ENCODE measurements at regions not wholly inside any gene's neighbourhood (a gene's known extent, or its start where the extent isn't known, plus 50 kb on each side); places are given as distances from the start of the nearest gene placed in this dataset.

GRCh38 chr3:178472941-178473340 is 63.3 kb upstream of the KCNMB2 start:
- no peak overlapping the region for H3K27ac ChIP-seq
- ChIA-PET POLR2A (ENCODE audit: low non-redundant PET) (no interaction called here), CTCF (no interaction called here)
- no peak for DNase-seq (ENCODE audit: low spot score)
- TF ChIP-seq, protein P1, sequence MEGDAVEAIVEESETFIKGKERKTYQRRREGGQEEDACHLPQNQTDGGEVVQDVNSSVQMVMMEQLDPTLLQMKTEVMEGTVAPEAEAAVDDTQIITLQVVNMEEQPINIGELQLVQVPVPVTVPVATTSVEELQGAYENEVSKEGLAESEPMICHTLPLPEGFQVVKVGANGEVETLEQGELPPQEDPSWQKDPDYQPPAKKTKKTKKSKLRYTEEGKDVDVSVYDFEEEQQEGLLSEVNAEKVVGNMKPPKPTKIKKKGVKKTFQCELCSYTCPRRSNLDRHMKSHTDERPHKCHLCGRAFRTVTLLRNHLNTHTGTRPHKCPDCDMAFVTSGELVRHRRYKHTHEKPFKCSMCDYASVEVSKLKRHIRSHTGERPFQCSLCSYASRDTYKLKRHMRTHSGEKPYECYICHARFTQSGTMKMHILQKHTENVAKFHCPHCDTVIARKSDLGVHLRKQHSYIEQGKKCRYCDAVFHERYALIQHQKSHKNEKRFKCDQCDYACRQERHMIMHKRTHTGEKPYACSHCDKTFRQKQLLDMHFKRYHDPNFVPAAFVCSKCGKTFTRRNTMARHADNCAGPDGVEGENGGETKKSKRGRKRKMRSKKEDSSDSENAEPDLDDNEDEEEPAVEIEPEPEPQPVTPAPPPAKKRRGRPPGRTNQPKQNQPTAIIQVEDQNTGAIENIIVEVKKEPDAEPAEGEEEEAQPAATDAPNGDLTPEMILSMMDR (conservative IDR thresholded peaks at IDR 0.05; ENCODE audit: low read depth): no peak

DNA sequence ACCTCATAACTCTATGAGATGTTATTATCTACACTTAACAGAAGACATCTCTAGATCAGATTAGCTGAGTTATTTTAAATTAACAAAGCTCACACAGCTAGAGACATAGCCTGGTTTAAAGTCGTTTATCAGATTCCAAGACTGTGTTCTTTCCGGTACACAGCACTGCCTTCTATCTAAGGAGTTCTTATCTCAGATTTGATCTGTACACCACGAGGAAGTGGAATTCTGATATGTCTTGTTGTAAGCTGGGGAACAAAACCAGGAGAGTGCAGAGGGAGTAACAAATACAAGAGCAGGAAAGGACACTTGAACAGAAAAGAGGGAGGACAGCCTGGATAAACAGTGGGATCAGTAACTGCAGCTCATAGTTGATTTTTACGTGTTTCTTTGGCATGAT is 61.7 kb upstream of the KCNMB2 start:
- TF ChIP-seq, protein P1 (conservative IDR thresholded peaks at IDR 0.05; ENCODE audit: low read depth): no peak
- H3K27ac ChIP-seq: no peak overlapping the region
- ChIA-PET CTCF (no interaction called here), POLR2A (ENCODE audit: low non-redundant PET) (no interaction called here)
- no peak for DNase-seq (ENCODE audit: low spot score)

DNA sequence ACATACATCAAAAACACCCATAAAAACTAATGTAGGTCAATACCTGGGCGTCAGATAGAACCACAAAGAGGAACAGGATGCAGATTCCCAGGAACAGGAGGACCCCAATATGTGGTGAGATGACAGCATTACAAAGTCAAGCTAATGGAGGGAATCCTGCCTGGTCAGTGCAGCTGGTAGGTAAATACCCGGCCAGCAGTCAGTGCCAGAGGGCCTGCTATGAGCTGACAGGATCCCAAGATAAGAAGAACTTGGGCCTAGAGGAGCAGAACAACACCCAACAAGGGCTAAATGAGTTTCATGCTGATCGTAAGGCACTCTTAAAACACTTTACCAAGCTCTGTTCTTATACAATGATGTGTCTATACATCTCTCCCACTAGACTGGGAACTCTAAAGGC is 61.2 kb upstream of the KCNMB2 start:
- TF ChIP-seq, protein P1 (conservative IDR thresholded peaks at IDR 0.05; ENCODE audit: low read depth): no peak
- no peak for DNase-seq (ENCODE audit: low spot score)
- ChIA-PET CTCF (no interaction called here), POLR2A (ENCODE audit: low non-redundant PET) (no interaction called here)
- H3K27ac ChIP-seq: no peak overlapping the region

GRCh38 chr3:178476886-178477285 is 59.4 kb upstream of the KCNMB2 start:
- no peak for DNase-seq (ENCODE audit: low spot score)

GRCh38 chr3:178479446-178479845 is 56.8 kb upstream of the KCNMB2 start:
- ChIA-PET CTCF (no interaction called here), POLR2A (ENCODE audit: low non-redundant PET) (no interaction called here)
- TF ChIP-seq, protein P1 (conservative IDR thresholded peaks at IDR 0.05; ENCODE audit: low read depth): no peak
- H3K27ac ChIP-seq: no peak overlapping the region
- DNase-seq (ENCODE audit: low spot score): no peak

More at GRCh38 chr3:178476886-178477285, 59.4 kb upstream of the KCNMB2 start:
- no peak overlapping the region for H3K27ac ChIP-seq
- ChIA-PET POLR2A (ENCODE audit: low non-redundant PET) (no interaction called here), CTCF (no interaction called here)
- TF ChIP-seq, protein P1 (conservative IDR thresholded peaks at IDR 0.05; ENCODE audit: low read depth): no peak

GRCh38 chr3:178479860-178480259 is 56.4 kb upstream of the KCNMB2 start:
- H3K27ac ChIP-seq: no peak overlapping the region
- DNase-seq (ENCODE audit: low spot score): no peak
- ChIA-PET POLR2A (ENCODE audit: low non-redundant PET) (no interaction called here), CTCF (no interaction called here)
- TF ChIP-seq, protein P1 (conservative IDR thresholded peaks at IDR 0.05; ENCODE audit: low read depth): no peak

GRCh38 chr3:178480274-178480673 is 56.0 kb upstream of the KCNMB2 start:
- CTCF ChIA-PET: no interaction called here

More at GRCh38 chr3:178480274-178480673, 56.0 kb upstream of the KCNMB2 start:
- DNase-seq (ENCODE audit: low spot score): no peak
- H3K27ac ChIP-seq: no peak overlapping the region
- POLR2A ChIA-PET (ENCODE audit: low non-redundant PET): no interaction called here
- TF ChIP-seq, protein P1 (conservative IDR thresholded peaks at IDR 0.05; ENCODE audit: low read depth): no peak

Data from RWPE1 (cell line).